Tibial artery (tissue), 4 donors: ENCODE measurements at regions not wholly inside any gene's neighbourhood (a gene's known extent, or its start where the extent isn't known, plus 50 kb on each side); places are given as distances from the start of the nearest gene placed in this dataset.
"Not testable (repeated sequence)": the region's sequence is repeated elsewhere in the genome, so short reads cannot be mapped to it uniquely, and the experiment has no call there.

Source experiments
- DNase-seq, 2 donors: peaks; one replicate each; pipeline ENCODE4 v3.0.0-alpha.2; 2019
- H3K27ac ChIP-seq, 2 donors: fragments of 200-600 bp; sonication (generic) in 1 of 2; 1 replicate in 1 of 2; 2 replicates in 1 of 2; pipeline ENCODE4 v1.5.1; 2018 to 2019; ENCODE audit warnings: mild to moderate bottlenecking in 1 of 2
- H3K27me3 ChIP-seq, 2 donors: fragments of 200-600 bp; sonication (generic) in 1 of 2; one replicate each; pipeline versions ENCODE4 v1.5.1 to v1.6.0; 2016 to 2019
- H3K36me3 ChIP-seq, 3 donors: fragments of 200-600 bp; sonication (generic) in 2 of 3; one replicate each; pipeline ENCODE4 v1.5.1; 2016 to 2019; ENCODE audit warnings: mild to moderate bottlenecking in 2 of 3
- H3K4me1 ChIP-seq, 4 donors: fragments of 200-600 bp; sonication (generic) in 2 of 4; 1 replicate in 3 of 4; 2 replicates in 1 of 4; pipeline ENCODE4 v1.5.1; 2016 to 2019
- H3K4me3 ChIP-seq, 2 donors: fragments of 200-600 bp; sonication (generic) in 1 of 2; 1 replicate in 1 of 2; 2 replicates in 1 of 2; pipeline ENCODE4 v1.5.1; 2018 to 2019; ENCODE audit warnings: mild to moderate bottlenecking in 2 of 2
- H3K9me3 ChIP-seq, 3 donors: fragments of 200-600 bp; sonication (generic) in 1 of 3; one replicate each; pipeline ENCODE4 v1.5.1; 2016 to 2019
- CTCF ChIP-seq, 2 experiments: fragments of 200-600 bp in 1 of 2; fragments of 450-650 bp in 1 of 2; IDR thresholded peaks; one replicate each; pipeline ENCODE4 v1.5.1; 2017 to 2019; ENCODE audit warnings: antibody characterized with exemption in 2 of 2, mild to moderate bottlenecking in 1 of 2, moderate library complexity in 1 of 2
- intact Hi-C: fragments of 100-400 bp; cut with DNase I; formaldehyde crosslinking; loops from one replicate; pipeline ENCODE4 v1.15.0; 2023; ENCODE audit warnings: low total_unique reads

- no peak for DNase-seq
- no peaks in the 10 kb centered on the region for H3K9me3 ChIP-seq
- no peaks in the 10 kb centered on the region for H3K36me3 ChIP-seq
- intact Hi-C loops: no loop called here
- no peak for TF ChIP-seq CTCF (IDR thresholded peaks at IDR 0.05)
- no peak overlapping the region for H3K4me3 ChIP-seq
- no peaks in the 10 kb centered on the region for H3K4me1 ChIP-seq
- no peaks in the 10 kb centered on the region for H3K27me3 ChIP-seq
- no peak overlapping the region for H3K27ac ChIP-seq
Observed at GRCh38 chr6:95866732-95867131, 149.0 kb upstream of the FUT9 start.

- Histone ChIP-seq H3K36me3 (no peaks in the 10 kb centered on the region), H3K4me3 (no peak overlapping the region), H3K27me3 (no peaks in the 10 kb centered on the region), H3K9me3 (no peaks in the 10 kb centered on the region), H3K27ac (no peak overlapping the region), H3K4me1 (no peaks in the 10 kb centered on the region)
- no peak for DNase-seq
- TF ChIP-seq CTCF (IDR thresholded peaks at IDR 0.05): no peak
- intact Hi-C loops: no loop called here
Observed at GRCh38 chr6:95867205-95867604, 148.6 kb upstream of the FUT9 start.

DNA sequence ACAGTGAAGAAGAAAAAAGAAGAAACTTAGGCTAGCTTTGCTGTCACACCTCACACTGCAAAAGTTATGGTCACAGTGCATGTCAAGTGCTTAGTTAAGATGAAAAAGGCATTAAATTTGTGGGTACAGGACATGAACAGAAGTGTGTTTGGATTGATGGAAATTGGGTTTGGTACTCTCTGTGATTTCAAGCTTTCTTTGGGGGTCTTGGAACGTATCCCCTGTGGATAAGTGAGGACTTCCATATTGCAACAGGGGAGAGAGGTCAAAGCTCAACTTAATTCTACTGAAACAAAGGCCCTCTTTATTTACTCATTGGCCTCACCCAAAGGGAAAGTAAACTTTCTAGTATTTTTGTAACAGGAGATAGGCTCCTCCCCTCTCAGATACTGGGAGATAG is 138.3 kb upstream of the FUT9 start:
- intact Hi-C loops: no loop called here
- no peak for TF ChIP-seq CTCF (IDR thresholded peaks at IDR 0.05)
- no peaks in the 10 kb centered on the region for H3K4me1 ChIP-seq

DNA sequence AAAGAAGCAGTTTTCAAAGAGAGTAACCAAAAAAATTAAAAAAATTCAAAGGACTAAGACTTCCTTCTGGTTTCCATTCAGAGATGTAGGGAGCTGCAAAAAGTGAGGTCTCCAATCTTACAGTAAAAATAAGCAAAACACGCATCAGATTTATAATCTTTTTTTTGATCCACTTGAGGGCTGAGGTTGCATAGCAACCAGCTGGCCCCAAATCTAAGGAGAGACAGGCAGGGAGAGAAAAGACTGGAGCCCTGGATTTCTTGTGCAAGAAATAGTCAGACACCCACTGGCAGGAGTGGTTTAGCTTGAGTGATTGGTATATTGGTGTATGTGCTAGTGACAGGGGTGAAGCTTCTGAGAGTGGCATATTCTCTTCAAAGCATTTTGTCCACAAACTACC is 135.9 kb upstream of the FUT9 start:
- TF ChIP-seq CTCF (IDR thresholded peaks at IDR 0.05): no peak
- H3K4me3 ChIP-seq: no peak overlapping the region
- H3K27me3 ChIP-seq: no peaks in the 10 kb centered on the region
- no peaks in the 10 kb centered on the region for H3K9me3 ChIP-seq
- H3K4me1 ChIP-seq: no peaks in the 10 kb centered on the region
- H3K27ac ChIP-seq: no peak overlapping the region
- no peak for DNase-seq
- no peaks in the 10 kb centered on the region for H3K36me3 ChIP-seq
- intact Hi-C loops: no loop called here

More for the DNA sequence above, 138.3 kb upstream of the FUT9 start:
- no peak for DNase-seq
- Histone ChIP-seq H3K36me3 (no peaks in the 10 kb centered on the region), H3K9me3 (no peaks in the 10 kb centered on the region), H3K27ac (no peak overlapping the region), H3K4me3 (no peak overlapping the region), H3K27me3 (no peaks in the 10 kb centered on the region)

GRCh38 chr6:95882371-95882770 is 133.4 kb upstream of the FUT9 start:
- DNase-seq: no peak
- Histone ChIP-seq H3K27me3 (no peaks in the 10 kb centered on the region), H3K27ac (no peak overlapping the region), H3K36me3 (no peaks in the 10 kb centered on the region), H3K4me3 (no peak overlapping the region), H3K9me3 (no peaks in the 10 kb centered on the region), H3K4me1 (no peaks in the 10 kb centered on the region)
- TF ChIP-seq CTCF (IDR thresholded peaks at IDR 0.05): no peak
- intact Hi-C loops: no loop called here

DNA sequence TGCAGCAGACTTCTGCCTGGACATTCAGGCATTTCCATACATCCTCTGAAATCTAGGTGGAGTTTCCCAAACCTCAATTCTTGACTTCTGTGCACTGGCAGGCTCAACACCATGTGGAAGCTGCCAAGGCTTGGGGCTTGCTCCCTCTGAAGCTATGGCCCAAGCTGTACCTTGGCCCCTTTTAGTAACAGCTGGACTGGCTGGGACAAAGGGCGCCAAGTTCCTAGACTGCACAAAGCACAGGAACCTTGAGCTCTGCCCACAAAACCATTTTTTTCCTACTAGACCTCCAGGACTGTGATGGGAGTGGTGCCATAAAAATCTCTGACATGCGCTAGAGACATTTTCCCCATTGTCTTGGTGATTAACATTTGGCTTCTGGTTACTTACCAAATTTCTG is 127.1 kb upstream of the FUT9 start:
- H3K27me3 ChIP-seq, intact Hi-C loops, H3K27ac ChIP-seq, H3K36me3 ChIP-seq, DNase-seq, H3K4me1 ChIP-seq, H3K9me3 ChIP-seq, H3K4me3 ChIP-seq: not testable (repeated sequence)
